ENCODE measurements at regions not wholly inside any gene's neighbourhood (a gene's known extent, or its start where the extent isn't known, plus 50 kb on each side); places are given as distances from the start of the nearest gene placed in this dataset.

GRCh38 chr10:35716776-35717175 is 74.7 kb upstream of the FZD8 start:
- TF ChIP-seq CTCF (IDR thresholded peaks at IDR 0.05) (no peak), POLR2A (IDR thresholded peaks at IDR 0.05) (no peak)

Measured in lower leg skin (tissue), 3 donors.